KMS-11 (cell line): ENCODE measurements at regions not wholly inside any gene's neighbourhood (a gene's known extent, or its start where the extent isn't known, plus 50 kb on each side); places are given as distances from the start of the nearest gene placed in this dataset.

Experiments
- H2AFZ ChIP-seq: fragments of 200-600 bp; sonication (generic); 2 replicates; pipeline ENCODE4 v1.6.1; 2016; ENCODE audit warnings: antibody characterized with exemption, mixed run types, low read depth
- H3K27ac ChIP-seq: fragments of 200-600 bp; sonication (generic); 2 replicates; pipeline ENCODE4 v1.6.1; 2016; ENCODE audit warnings: mild to moderate bottlenecking, mixed run types
- H3K27me3 ChIP-seq: fragments of 200-600 bp; sonication (generic); 2 replicates; pipeline ENCODE4 v1.6.1; 2017; ENCODE audit warnings: mild to moderate bottlenecking, low read depth, mixed run types, moderate library complexity; ENCODE audit not compliant: insufficient read depth
- H3K36me3 ChIP-seq: fragments of 200-600 bp; sonication (generic); 2 replicates; pipeline ENCODE4 v1.6.1; 2017; ENCODE audit warnings: mild to moderate bottlenecking, mixed run types; ENCODE audit not compliant: insufficient read depth
- H3K4me1 ChIP-seq: fragments of 200-600 bp; sonication (generic); 2 replicates; pipeline ENCODE4 v1.6.1; 2016; ENCODE audit warnings: mild to moderate bottlenecking, low read depth, mixed run types; ENCODE audit not compliant: poor library complexity, severe bottlenecking
- H3K4me2 ChIP-seq: fragments of 200-600 bp; sonication (generic); 2 replicates; pipeline ENCODE4 v1.7.0; 2016; ENCODE audit warnings: mild to moderate bottlenecking, mixed run types
- H3K4me3 ChIP-seq: fragments of 200-600 bp; sonication (generic); IDR thresholded peaks from 2 replicates; pipeline ENCODE4 v1.6.1; 2017; ENCODE audit warnings: low read depth, low read length, mixed read lengths; ENCODE audit not compliant: insufficient read depth
- H3K79me2 ChIP-seq: fragments of 200-600 bp; sonication (generic); 2 replicates; pipeline ENCODE4 v1.6.1; 2016; ENCODE audit warnings: low read depth, mixed run types; ENCODE audit not compliant: insufficient read depth
- H3K9ac ChIP-seq: fragments of 200-600 bp; sonication (generic); 2 replicates; pipeline ENCODE4 v1.6.1; 2016; ENCODE audit warnings: mild to moderate bottlenecking, mixed run types
- H4K20me1 ChIP-seq: fragments of 200-600 bp; sonication (generic); 2 replicates; pipeline ENCODE4 v1.6.1; 2016; ENCODE audit warnings: mild to moderate bottlenecking, mixed run types; ENCODE audit not compliant: insufficient read depth
- CTCF ChIP-seq: fragments of 200-600 bp; sonication (generic); conservative IDR thresholded peaks from 2 replicates; pipeline ENCODE4 v1.6.1; 2017; ENCODE audit warnings: low read depth, mild to moderate bottlenecking, antibody characterized with exemption, low read length, moderate library complexity, mixed read lengths

GRCh38 chr3:82363131-82363530 lies 601.7 kb upstream of the GBE1 start:
- no peaks in the 10 kb centered on the region for H3K36me3 ChIP-seq
- no peaks in the 10 kb centered on the region for H4K20me1 ChIP-seq
- H3K4me2 ChIP-seq = no peak overlapping the region
- H3K27ac ChIP-seq = no peak overlapping the region
- no peak overlapping the region for H3K9ac ChIP-seq
- H3K4me3 ChIP-seq = no peak overlapping the region
- no peak overlapping the region for H2AFZ ChIP-seq
- H3K27me3 ChIP-seq = no peaks in the 10 kb centered on the region
- no peaks in the 10 kb centered on the region for H3K79me2 ChIP-seq
- TF ChIP-seq CTCF = no peak
- H3K4me1 ChIP-seq = no peaks in the 10 kb centered on the region

GRCh38 chr3:82355228-82355627 lies 593.8 kb upstream of the GBE1 start:
- Histone ChIP-seq H3K4me2 (no peak overlapping the region), H3K4me1 (no peaks in the 10 kb centered on the region), H4K20me1 (no peaks in the 10 kb centered on the region), H2AFZ (no peak overlapping the region), H3K27me3 (no peaks in the 10 kb centered on the region), H3K36me3 (no peaks in the 10 kb centered on the region), H3K4me3 (no peak overlapping the region), H3K27ac (no peak overlapping the region), H3K79me2 (no peaks in the 10 kb centered on the region), H3K9ac (no peak overlapping the region)
- no peak for TF ChIP-seq CTCF

- TF ChIP-seq CTCF = no peak
- H3K4me2 ChIP-seq = no peak overlapping the region
- H3K79me2 ChIP-seq = no peaks in the 10 kb centered on the region
- no peak overlapping the region for H3K9ac ChIP-seq
- H3K36me3 ChIP-seq = no peaks in the 10 kb centered on the region
- H3K4me1 ChIP-seq = no peaks in the 10 kb centered on the region
- H3K27ac ChIP-seq = no peak overlapping the region
- no peak overlapping the region for H2AFZ ChIP-seq
- H3K4me3 ChIP-seq = no peak overlapping the region
- no peaks in the 10 kb centered on the region for H4K20me1 ChIP-seq
- H3K27me3 ChIP-seq = no peaks in the 10 kb centered on the region
Observed at GRCh38 chr3:82354228-82354627, 592.8 kb upstream of the GBE1 start.

- Histone ChIP-seq H3K4me3 (no peak overlapping the region), H3K27ac (no peak overlapping the region), H3K4me1 (no peaks in the 10 kb centered on the region), H3K36me3 (no peaks in the 10 kb centered on the region), H2AFZ (no peak overlapping the region), H4K20me1 (no peaks in the 10 kb centered on the region), H3K79me2 (no peaks in the 10 kb centered on the region), H3K9ac (no peak overlapping the region), H3K27me3 (no peaks in the 10 kb centered on the region), H3K4me2 (no peak overlapping the region)
- TF ChIP-seq CTCF = no peak
Observed at GRCh38 chr3:82353306-82354171, 592.1 kb upstream of the GBE1 start.
